ENCODE measurements at regions not wholly inside any gene's neighbourhood (a gene's known extent, or its start where the extent isn't known, plus 50 kb on each side); places are given as distances from the start of the nearest gene placed in this dataset.

GRCh38 chr6:91719414-91719813 is 1132.5 kb upstream of the MAP3K7 start:
- H3K4me3 ChIP-seq (ENCODE audit: low read length): no peak overlapping the region
- no peaks in the 10 kb centered on the region for H3K36me3 ChIP-seq (ENCODE audit: control insufficient read depth, insufficient read depth, low read length)
- H3K27ac ChIP-seq (ENCODE audit: low read length): no peak overlapping the region
- no peaks in the 10 kb centered on the region for H3K4me1 ChIP-seq (ENCODE audit: control insufficient read depth, insufficient read depth, low read length)
- no peaks in the 10 kb centered on the region for H3K27me3 ChIP-seq (ENCODE audit: control insufficient read depth, insufficient read depth, low read length)
- WGBS (ENCODE audit: insufficient coverage, insufficient read length): no CpG with 5 or more reads among the region's 1 CpG
- no peaks in the 10 kb centered on the region for H3K9me3 ChIP-seq (ENCODE audit: control insufficient read depth, insufficient read depth, low read length)
- no peak for DNase-seq (ENCODE audit: low read depth, low spot score)

GRCh38 chr6:91718198-91718597 is 1131.3 kb upstream of the MAP3K7 start:
- H3K27ac ChIP-seq (ENCODE audit: low read length): no peak overlapping the region
- no CpG with 5 or more reads among the region's 2 CpGs for WGBS (ENCODE audit: insufficient coverage, insufficient read length)
- H3K4me1 ChIP-seq (ENCODE audit: control insufficient read depth, insufficient read depth, low read length): no peaks in the 10 kb centered on the region
- H3K9me3 ChIP-seq (ENCODE audit: control insufficient read depth, insufficient read depth, low read length): no peaks in the 10 kb centered on the region
- no peaks in the 10 kb centered on the region for H3K36me3 ChIP-seq (ENCODE audit: control insufficient read depth, insufficient read depth, low read length)
- no peak for DNase-seq (ENCODE audit: low read depth, low spot score)
- H3K4me3 ChIP-seq (ENCODE audit: low read length): no peak overlapping the region
- H3K27me3 ChIP-seq (ENCODE audit: control insufficient read depth, insufficient read depth, low read length): no peaks in the 10 kb centered on the region

GRCh38 chr6:91717094-91717493 is 1130.2 kb upstream of the MAP3K7 start:
- no peak overlapping the region for H3K27ac ChIP-seq (ENCODE audit: low read length)
- DNase-seq (ENCODE audit: low read depth, low spot score): no peak
- H3K4me3 ChIP-seq (ENCODE audit: low read length): no peak overlapping the region

GRCh38 chr6:91716361-91716760 is 1129.5 kb upstream of the MAP3K7 start:
- Histone ChIP-seq H3K9me3 (ENCODE audit: control insufficient read depth, insufficient read depth, low read length) (no peaks in the 10 kb centered on the region), H3K4me1 (ENCODE audit: control insufficient read depth, insufficient read depth, low read length) (no peaks in the 10 kb centered on the region), H3K36me3 (ENCODE audit: control insufficient read depth, insufficient read depth, low read length) (no peaks in the 10 kb centered on the region), H3K27me3 (ENCODE audit: control insufficient read depth, insufficient read depth, low read length) (no peaks in the 10 kb centered on the region), H3K4me3 (ENCODE audit: low read length) (no peak overlapping the region), H3K27ac (ENCODE audit: low read length) (no peak overlapping the region)
- no CpG with 5 or more reads among the region's 3 CpGs for WGBS (ENCODE audit: insufficient coverage, insufficient read length)
- no peak for DNase-seq (ENCODE audit: low read depth, low spot score)

More at GRCh38 chr6:91717094-91717493, 1130.2 kb upstream of the MAP3K7 start:
- H3K4me1 ChIP-seq (ENCODE audit: control insufficient read depth, insufficient read depth, low read length): no peaks in the 10 kb centered on the region
- H3K27me3 ChIP-seq (ENCODE audit: control insufficient read depth, insufficient read depth, low read length): no peaks in the 10 kb centered on the region
- no peaks in the 10 kb centered on the region for H3K9me3 ChIP-seq (ENCODE audit: control insufficient read depth, insufficient read depth, low read length)
- no peaks in the 10 kb centered on the region for H3K36me3 ChIP-seq (ENCODE audit: control insufficient read depth, insufficient read depth, low read length)

- Histone ChIP-seq H3K9me3 (ENCODE audit: control insufficient read depth, insufficient read depth, low read length) (no peaks in the 10 kb centered on the region), H3K27me3 (ENCODE audit: control insufficient read depth, insufficient read depth, low read length) (no peaks in the 10 kb centered on the region), H3K27ac (ENCODE audit: low read length) (no peak overlapping the region), H3K36me3 (ENCODE audit: control insufficient read depth, insufficient read depth, low read length) (no peaks in the 10 kb centered on the region), H3K4me3 (ENCODE audit: low read length) (no peak overlapping the region), H3K4me1 (ENCODE audit: control insufficient read depth, insufficient read depth, low read length) (no peaks in the 10 kb centered on the region)
- DNase-seq (ENCODE audit: low read depth, low spot score): no peak
- no CpG with 5 or more reads among the region's 11 CpGs for WGBS (ENCODE audit: insufficient coverage, insufficient read length)
These were observed 1128.4 kb upstream of the MAP3K7 start for GRCh38 chr6:91715171-91715805.

GRCh38 chr6:91713911-91714310 is 1127.0 kb upstream of the MAP3K7 start:
- no peak overlapping the region for H3K4me3 ChIP-seq (ENCODE audit: low read length)
- no peak for DNase-seq (ENCODE audit: low read depth, low spot score)
- no peaks in the 10 kb centered on the region for H3K9me3 ChIP-seq (ENCODE audit: control insufficient read depth, insufficient read depth, low read length)
- H3K27ac ChIP-seq (ENCODE audit: low read length): no peak overlapping the region
- H3K36me3 ChIP-seq (ENCODE audit: control insufficient read depth, insufficient read depth, low read length): no peaks in the 10 kb centered on the region
- H3K27me3 ChIP-seq (ENCODE audit: control insufficient read depth, insufficient read depth, low read length): no peaks in the 10 kb centered on the region
- no peaks in the 10 kb centered on the region for H3K4me1 ChIP-seq (ENCODE audit: control insufficient read depth, insufficient read depth, low read length)

- H3K4me1 ChIP-seq (ENCODE audit: control insufficient read depth, insufficient read depth, low read length): no peaks in the 10 kb centered on the region
- H3K9me3 ChIP-seq (ENCODE audit: control insufficient read depth, insufficient read depth, low read length): no peaks in the 10 kb centered on the region
- H3K27me3 ChIP-seq (ENCODE audit: control insufficient read depth, insufficient read depth, low read length): no peaks in the 10 kb centered on the region
- H3K36me3 ChIP-seq (ENCODE audit: control insufficient read depth, insufficient read depth, low read length): no peaks in the 10 kb centered on the region
- no CpG with 5 or more reads among the region's 2 CpGs for WGBS (ENCODE audit: insufficient coverage, insufficient read length)
- no peak overlapping the region for H3K4me3 ChIP-seq (ENCODE audit: low read length)
- H3K27ac ChIP-seq (ENCODE audit: low read length): no peak overlapping the region
- no peak for DNase-seq (ENCODE audit: low read depth, low spot score)
These were observed 1124.6 kb upstream of the MAP3K7 start for GRCh38 chr6:91711518-91711917.

- no peaks in the 10 kb centered on the region for H3K27me3 ChIP-seq (ENCODE audit: control insufficient read depth, insufficient read depth, low read length)
- H3K4me3 ChIP-seq (ENCODE audit: low read length): no peak overlapping the region
- no peak for DNase-seq (ENCODE audit: low read depth, low spot score)
- no peak overlapping the region for H3K27ac ChIP-seq (ENCODE audit: low read length)
- H3K36me3 ChIP-seq (ENCODE audit: control insufficient read depth, insufficient read depth, low read length): no peaks in the 10 kb centered on the region
- no peaks in the 10 kb centered on the region for H3K9me3 ChIP-seq (ENCODE audit: control insufficient read depth, insufficient read depth, low read length)
- WGBS (ENCODE audit: insufficient coverage, insufficient read length): no CpG with 5 or more reads among the region's 2 CpGs
- H3K4me1 ChIP-seq (ENCODE audit: control insufficient read depth, insufficient read depth, low read length): no peaks in the 10 kb centered on the region
These were observed 1123.5 kb upstream of the MAP3K7 start for GRCh38 chr6:91710342-91710741.

GRCh38 chr6:91708534-91708933 is 1121.7 kb upstream of the MAP3K7 start:
- H3K27me3 ChIP-seq (ENCODE audit: control insufficient read depth, insufficient read depth, low read length): no peaks in the 10 kb centered on the region
- H3K36me3 ChIP-seq (ENCODE audit: control insufficient read depth, insufficient read depth, low read length): no peaks in the 10 kb centered on the region
- H3K9me3 ChIP-seq (ENCODE audit: control insufficient read depth, insufficient read depth, low read length): no peaks in the 10 kb centered on the region
- H3K27ac ChIP-seq (ENCODE audit: low read length): no peak overlapping the region
- H3K4me3 ChIP-seq (ENCODE audit: low read length): no peak overlapping the region
- DNase-seq (ENCODE audit: low read depth, low spot score): no peak
- H3K4me1 ChIP-seq (ENCODE audit: control insufficient read depth, insufficient read depth, low read length): no peaks in the 10 kb centered on the region
- no CpG with 5 or more reads among the region's 1 CpG for WGBS (ENCODE audit: insufficient coverage, insufficient read length)

- no peaks in the 10 kb centered on the region for H3K4me1 ChIP-seq (ENCODE audit: control insufficient read depth, insufficient read depth, low read length)
- DNase-seq (ENCODE audit: low read depth, low spot score): no peak
- H3K27ac ChIP-seq (ENCODE audit: low read length): no peak overlapping the region
- no peak overlapping the region for H3K4me3 ChIP-seq (ENCODE audit: low read length)
- H3K9me3 ChIP-seq (ENCODE audit: control insufficient read depth, insufficient read depth, low read length): no peaks in the 10 kb centered on the region
- no peaks in the 10 kb centered on the region for H3K27me3 ChIP-seq (ENCODE audit: control insufficient read depth, insufficient read depth, low read length)
- WGBS (ENCODE audit: insufficient coverage, insufficient read length): no CpG with 5 or more reads among the region's 3 CpGs
- H3K36me3 ChIP-seq (ENCODE audit: control insufficient read depth, insufficient read depth, low read length): no peaks in the 10 kb centered on the region
These were observed 1118.8 kb upstream of the MAP3K7 start for GRCh38 chr6:91705646-91706045.

GRCh38 chr6:91704531-91704930 is 1117.7 kb upstream of the MAP3K7 start:
- WGBS (ENCODE audit: insufficient coverage, insufficient read length): no CpG with 5 or more reads among the region's 2 CpGs
- H3K36me3 ChIP-seq (ENCODE audit: control insufficient read depth, insufficient read depth, low read length): no peaks in the 10 kb centered on the region
- no peaks in the 10 kb centered on the region for H3K4me1 ChIP-seq (ENCODE audit: control insufficient read depth, insufficient read depth, low read length)
- DNase-seq (ENCODE audit: low read depth, low spot score): no peak
- no peaks in the 10 kb centered on the region for H3K27me3 ChIP-seq (ENCODE audit: control insufficient read depth, insufficient read depth, low read length)
- H3K27ac ChIP-seq (ENCODE audit: low read length): no peak overlapping the region
- H3K4me3 ChIP-seq (ENCODE audit: low read length): no peak overlapping the region
- no peaks in the 10 kb centered on the region for H3K9me3 ChIP-seq (ENCODE audit: control insufficient read depth, insufficient read depth, low read length)

Data from iPS DF 6.9 (cell line).